GM12872 (cell line): ENCODE measurements at regions not wholly inside any gene's neighbourhood (a gene's known extent, or its start where the extent isn't known, plus 50 kb on each side); places are given as distances from the start of the nearest gene placed in this dataset.

Experiments
- CTCF ChIP-seq: IDR thresholded peaks from 3 replicates; pipeline ENCODE4 v1.5.1; 2011; ENCODE audit warnings: low read depth, mild to moderate bottlenecking, low read length, moderate library complexity; ENCODE audit not compliant: insufficient read depth

- no peak for TF ChIP-seq CTCF
Measured at GRCh38 chr10:113282564-113282963, 270.3 kb upstream of the HABP2 start.

GRCh38 chr10:113283189-113283588 lies 269.7 kb upstream of the HABP2 start:
- TF ChIP-seq CTCF, result no peak

GRCh38 chr10:113284635-113285034 lies 268.2 kb upstream of the HABP2 start:
- no peak for TF ChIP-seq CTCF

GRCh38 chr10:113285305-113285704 lies 267.5 kb upstream of the HABP2 start:
- TF ChIP-seq CTCF, result no peak

GRCh38 chr10:113287592-113287991 lies 265.3 kb upstream of the HABP2 start:
- TF ChIP-seq CTCF, result no peak

GRCh38 chr10:113290137-113290536 lies 262.7 kb upstream of the HABP2 start:
- no peak for TF ChIP-seq CTCF

- TF ChIP-seq CTCF, result no peak
Measured at GRCh38 chr10:113291413-113291812, 261.4 kb upstream of the HABP2 start.

- no peak for TF ChIP-seq CTCF
Measured at GRCh38 chr10:113292086-113292485, 260.8 kb upstream of the HABP2 start.
